GM21360 (cell line): ENCODE measurements at regions not wholly inside any gene's neighbourhood (a gene's known extent, or its start where the extent isn't known, plus 50 kb on each side); places are given as distances from the start of the nearest gene placed in this dataset.

Experiments used
- ATAC-seq: cut with Tn5 transposase; IDR thresholded peaks from one replicate; pipeline ENCODE4 v1.9.1; 2021; ENCODE audit warnings: mild to moderate bottlenecking, moderate library complexity; ENCODE audit not compliant: unreplicated experiment

GRCh38 chr7:116445447-116446211 is 53.9 kb upstream of the CAV2 start:
- ATAC-seq: no peak

- ATAC-seq: no peak
Measured at GRCh38 chr7:116446212-116446855, 53.2 kb upstream of the CAV2 start.

GRCh38 chr7:116447436-116447835 is 52.1 kb upstream of the CAV2 start:
- no peak for ATAC-seq

GRCh38 chr7:116447966-116448839 is 51.3 kb upstream of the CAV2 start:
- ATAC-seq: no peak

- ATAC-seq: no peak
Measured at GRCh38 chr7:116449441-116449840, 50.1 kb upstream of the CAV2 start.
